ENCODE measurements at regions not wholly inside any gene's neighbourhood (a gene's known extent, or its start where the extent isn't known, plus 50 kb on each side); places are given as distances from the start of the nearest gene placed in this dataset.

DNA sequence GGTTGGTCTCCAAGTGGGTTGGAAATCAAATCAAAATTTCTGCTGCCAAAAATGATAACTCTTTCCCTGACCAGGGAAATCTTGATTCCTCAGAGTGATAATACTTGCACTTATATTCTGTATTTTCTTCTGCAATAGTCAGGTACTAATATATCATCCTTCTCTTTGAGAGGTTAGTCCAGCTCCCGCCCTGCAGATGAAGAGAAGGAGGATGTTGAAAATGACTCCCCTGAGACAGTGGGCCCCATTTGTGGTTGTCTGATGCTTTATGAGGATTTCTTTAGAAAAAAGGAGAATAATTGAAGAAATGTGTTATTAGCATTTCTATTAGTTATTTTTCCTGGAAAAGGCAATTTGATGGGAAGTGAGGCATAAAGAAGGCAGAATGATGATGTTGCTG is 213.0 kb downstream of the SEC23IP start:
- H2BK12ac ChIP-seq (ENCODE audit: insufficient read length, low read depth, low read length), result no peak overlapping the region
- no peak overlapping the region for H3K18ac ChIP-seq (ENCODE audit: insufficient read length, low read depth, low read length)
- H3K79me1 ChIP-seq (ENCODE audit: insufficient read depth, low read depth, low read length, poor library complexity, severe bottlenecking), result no peaks in the 10 kb centered on the region
- H3K23me2 ChIP-seq (ENCODE audit: insufficient read length, low read depth, low read length, poor library complexity, severe bottlenecking), result no peaks in the 10 kb centered on the region
- no CpG with 5 or more reads among the region's 1 CpG for WGBS (ENCODE audit: extremely low coverage, insufficient read length, low lambda C conversion rate)
- no peak overlapping the region for H3K4me2 ChIP-seq (ENCODE audit: insufficient read depth, insufficient read length, low read length)
- no peaks in the 10 kb centered on the region for H3K9me3 ChIP-seq (ENCODE audit: control insufficient read depth, low read depth, low read length)
- TF ChIP-seq, protein P1, sequence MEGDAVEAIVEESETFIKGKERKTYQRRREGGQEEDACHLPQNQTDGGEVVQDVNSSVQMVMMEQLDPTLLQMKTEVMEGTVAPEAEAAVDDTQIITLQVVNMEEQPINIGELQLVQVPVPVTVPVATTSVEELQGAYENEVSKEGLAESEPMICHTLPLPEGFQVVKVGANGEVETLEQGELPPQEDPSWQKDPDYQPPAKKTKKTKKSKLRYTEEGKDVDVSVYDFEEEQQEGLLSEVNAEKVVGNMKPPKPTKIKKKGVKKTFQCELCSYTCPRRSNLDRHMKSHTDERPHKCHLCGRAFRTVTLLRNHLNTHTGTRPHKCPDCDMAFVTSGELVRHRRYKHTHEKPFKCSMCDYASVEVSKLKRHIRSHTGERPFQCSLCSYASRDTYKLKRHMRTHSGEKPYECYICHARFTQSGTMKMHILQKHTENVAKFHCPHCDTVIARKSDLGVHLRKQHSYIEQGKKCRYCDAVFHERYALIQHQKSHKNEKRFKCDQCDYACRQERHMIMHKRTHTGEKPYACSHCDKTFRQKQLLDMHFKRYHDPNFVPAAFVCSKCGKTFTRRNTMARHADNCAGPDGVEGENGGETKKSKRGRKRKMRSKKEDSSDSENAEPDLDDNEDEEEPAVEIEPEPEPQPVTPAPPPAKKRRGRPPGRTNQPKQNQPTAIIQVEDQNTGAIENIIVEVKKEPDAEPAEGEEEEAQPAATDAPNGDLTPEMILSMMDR (conservative IDR thresholded peaks at IDR 0.05), result no peak
- no peaks in the 10 kb centered on the region for H3K27me3 ChIP-seq (ENCODE audit: insufficient read depth, low read length)
- no peak overlapping the region for H4K91ac ChIP-seq (ENCODE audit: insufficient read length, low read depth, low read length)
- no peaks in the 10 kb centered on the region for H3K79me2 ChIP-seq (ENCODE audit: insufficient read depth, low read length)
- no peaks in the 10 kb centered on the region for H3K9me3 Mint-ChIP-seq
- no peak overlapping the region for H3K4ac ChIP-seq (ENCODE audit: low read depth, low read length)
- H3K14ac ChIP-seq (ENCODE audit: insufficient read depth, low read length), result no peak overlapping the region
- peaks cover 11 to 12% of the 10 kb centered on the region in 2 experiments for H3K4me1 Mint-ChIP-seq
- H2BK15ac ChIP-seq (ENCODE audit: low read depth, low read length), result no peak overlapping the region
- H2AK5ac ChIP-seq (ENCODE audit: insufficient read length, low read length), result no peak overlapping the region
- no peak overlapping the region for H2BK5ac ChIP-seq (ENCODE audit: insufficient read length, low read length)
- H2BK120ac ChIP-seq (ENCODE audit: low read depth, low read length, poor library complexity, severe bottlenecking), result no peak overlapping the region
- H4K5ac ChIP-seq (ENCODE audit: insufficient read length, low read depth, low read length), result no peak overlapping the region
- H3K56ac ChIP-seq (ENCODE audit: insufficient read length, low read depth, low read length), result no peak overlapping the region
- H3K4me1 ChIP-seq (ENCODE audit: insufficient read depth, low read length), result no peaks in the 10 kb centered on the region
- H2BK20ac ChIP-seq (ENCODE audit: low read depth, low read length, poor library complexity, severe bottlenecking), result no peak overlapping the region
- H3K27ac Mint-ChIP-seq, result no peak overlapping the region
- H4K8ac ChIP-seq (replicated peaks; ENCODE audit: insufficient read length, low read depth, low read length), result no peak overlapping the region
- no peak overlapping the region for H3K9ac ChIP-seq (ENCODE audit: extremely low read depth, insufficient read length, low read length)
- H3K27me3 Mint-ChIP-seq (ENCODE audit: low read depth), result no peaks in the 10 kb centered on the region
- H3K27ac ChIP-seq (ENCODE audit: insufficient read length, low read depth, low read length), result no peak overlapping the region
- no peaks in the 10 kb centered on the region for H4K20me1 ChIP-seq (ENCODE audit: control insufficient read depth, insufficient read depth, insufficient read length)
- no peak overlapping the region for H3T11ph ChIP-seq (ENCODE audit: low read length)
- no peak for DNase-seq
- no peaks in the 10 kb centered on the region; a peak in 1 of 7 replicates for H3K36me3 Mint-ChIP-seq (ENCODE audit: insufficient read depth in 1 of 3, low read depth in 3 of 3)
- H3K4me3 Mint-ChIP-seq, result no peak overlapping the region
- H3K23ac ChIP-seq (ENCODE audit: insufficient read length, low read depth, low read length), result no peak overlapping the region
- no peak overlapping the region for H2AFZ ChIP-seq (ENCODE audit: low read length)

Data from H9 (cell line).